ENCODE measurements at regions not wholly inside any gene's neighbourhood (a gene's known extent, or its start where the extent isn't known, plus 50 kb on each side); places are given as distances from the start of the nearest gene placed in this dataset.

- no peak for TF ChIP-seq CTCF (IDR thresholded peaks at IDR 0.05; ENCODE audit: borderline replicate concordance, extremely low read depth, insufficient read depth)
- Histone ChIP-seq H3K4me3 (ENCODE audit: low read length in 3 of 3) (no peak overlapping the region), H3K36me3 (ENCODE audit: control insufficient read depth in 2 of 3, insufficient read depth in 3 of 3, low read length in 3 of 3) (no peaks in the 10 kb centered on the region), H3K27me3 (ENCODE audit: control insufficient read depth, insufficient read depth, low read length) (peaks cover 7% of the 10 kb centered on the region), H3K9me3 (ENCODE audit: control insufficient read depth in 2 of 3, insufficient read depth in 1 of 3, low read length in 3 of 3) (no peaks in the 10 kb centered on the region), H3K4me1 (ENCODE audit: control insufficient read depth in 2 of 3, insufficient read depth in 2 of 3, low read depth in 1 of 3, low read length in 3 of 3) (no peaks in the 10 kb centered on the region), H3K9ac (ENCODE audit: low read length in 3 of 3) (no peak overlapping the region), H3K27ac (ENCODE audit: low read depth in 2 of 2, low read length in 2 of 2) (no peak overlapping the region)
- no peak for DNase-seq
- intact Hi-C loops (cut with DNase I) = no loop called here
- FAIRE-seq = no peak
Measured at GRCh38 chr7:115775981-115776380, 254.6 kb downstream of the TFEC start.

GRCh38 chr7:115763347-115763746 is 267.2 kb downstream of the TFEC start:
- Histone ChIP-seq H3K9ac (ENCODE audit: low read length in 3 of 3) (no peak overlapping the region), H3K27me3 (ENCODE audit: control insufficient read depth, insufficient read depth, low read length) (no peaks in the 10 kb centered on the region), H3K9me3 (ENCODE audit: control insufficient read depth in 2 of 3, insufficient read depth in 1 of 3, low read length in 3 of 3) (no peaks in the 10 kb centered on the region), H3K4me3 (ENCODE audit: low read length in 3 of 3) (no peak overlapping the region), H3K4me1 (ENCODE audit: control insufficient read depth in 2 of 3, insufficient read depth in 2 of 3, low read depth in 1 of 3, low read length in 3 of 3) (no peaks in the 10 kb centered on the region), H3K36me3 (ENCODE audit: control insufficient read depth in 2 of 3, insufficient read depth in 3 of 3, low read length in 3 of 3) (no peaks in the 10 kb centered on the region), H3K27ac (ENCODE audit: low read depth in 2 of 2, low read length in 2 of 2) (no peak overlapping the region)
- no peak for FAIRE-seq
- DNase-seq = peak in 1 of 5 donors; percentile 45
- intact Hi-C loops (cut with DNase I) = no loop called here
- no peak for TF ChIP-seq CTCF (IDR thresholded peaks at IDR 0.05; ENCODE audit: borderline replicate concordance, extremely low read depth, insufficient read depth)

GRCh38 chr7:115758025-115758424 is 272.5 kb downstream of the TFEC start:
- no peak for TF ChIP-seq CTCF (IDR thresholded peaks at IDR 0.05; ENCODE audit: borderline replicate concordance, extremely low read depth, insufficient read depth)
- no peak overlapping the region for H3K4me3 ChIP-seq (ENCODE audit: low read length in 3 of 3)
- no peak overlapping the region for H3K9ac ChIP-seq (ENCODE audit: low read length in 3 of 3)
- H3K4me1 ChIP-seq (ENCODE audit: control insufficient read depth in 2 of 3, insufficient read depth in 2 of 3, low read depth in 1 of 3, low read length in 3 of 3) = no peaks in the 10 kb centered on the region
- no peaks in the 10 kb centered on the region for H3K36me3 ChIP-seq (ENCODE audit: control insufficient read depth in 2 of 3, insufficient read depth in 3 of 3, low read length in 3 of 3)
- FAIRE-seq (no peak), DNase-seq (no peak)
- H3K27me3 ChIP-seq (ENCODE audit: control insufficient read depth, insufficient read depth, low read length) = no peaks in the 10 kb centered on the region
- H3K27ac ChIP-seq (ENCODE audit: low read depth in 2 of 2, low read length in 2 of 2) = no peak overlapping the region
- no peaks in the 10 kb centered on the region for H3K9me3 ChIP-seq (ENCODE audit: control insufficient read depth in 2 of 3, insufficient read depth in 1 of 3, low read length in 3 of 3)
- intact Hi-C loops (cut with DNase I) = no loop called here

- FAIRE-seq (no peak), DNase-seq (no peak)
- no peak overlapping the region for H3K27ac ChIP-seq (ENCODE audit: low read depth in 2 of 2, low read length in 2 of 2)
- intact Hi-C loops (cut with DNase I) = no loop called here
- no peaks in the 10 kb centered on the region for H3K27me3 ChIP-seq (ENCODE audit: control insufficient read depth, insufficient read depth, low read length)
- H3K36me3 ChIP-seq (ENCODE audit: control insufficient read depth in 2 of 3, insufficient read depth in 3 of 3, low read length in 3 of 3) = no peaks in the 10 kb centered on the region
- H3K4me3 ChIP-seq (ENCODE audit: low read length in 3 of 3) = no peak overlapping the region
- H3K4me1 ChIP-seq (ENCODE audit: control insufficient read depth in 2 of 3, insufficient read depth in 2 of 3, low read depth in 1 of 3, low read length in 3 of 3) = no peaks in the 10 kb centered on the region
- TF ChIP-seq CTCF (IDR thresholded peaks at IDR 0.05; ENCODE audit: borderline replicate concordance, extremely low read depth, insufficient read depth) = no peak
- no peak overlapping the region for H3K9ac ChIP-seq (ENCODE audit: low read length in 3 of 3)
- H3K9me3 ChIP-seq (ENCODE audit: control insufficient read depth in 2 of 3, insufficient read depth in 1 of 3, low read length in 3 of 3) = no peaks in the 10 kb centered on the region
Measured at GRCh38 chr7:115754226-115754625, 276.3 kb downstream of the TFEC start.
